MM.1S (cell line): ENCODE measurements at regions not wholly inside any gene's neighbourhood (a gene's known extent, or its start where the extent isn't known, plus 50 kb on each side); places are given as distances from the start of the nearest gene placed in this dataset.

Source experiments
- DNase-seq: peaks from one replicate; pipeline ENCODE4 v3.0.0-alpha.2; 2015
- H2AFZ ChIP-seq: fragments of 300-600 bp; sonication (generic); 2 replicates; pipeline ENCODE4 v1.6.0; 2016; ENCODE audit warnings: antibody characterized with exemption, low read length
- H3F3A ChIP-seq: fragments of 300-600 bp; sonication (generic); 2 replicates; pipeline ENCODE4 v1.6.1; 2016; ENCODE audit warnings: mild to moderate bottlenecking, antibody characterized with exemption, low read length, moderate library complexity, mixed read lengths; ENCODE audit not compliant: insufficient read depth
- H3K27ac ChIP-seq: fragments of 300-600 bp; sonication (generic); 2 replicates; pipeline ENCODE4 v1.5.1; 2016; ENCODE audit warnings: mild to moderate bottlenecking, low read length
- H3K27me3 ChIP-seq: fragments of 300-600 bp; sonication (generic); replicated peaks from 2 replicates; pipeline ENCODE4 v1.6.0; 2016; ENCODE audit warnings: low read length; ENCODE audit not compliant: insufficient read depth
- H3K36me3 ChIP-seq: fragments of 300-600 bp; sonication (generic); replicated peaks from 2 replicates; pipeline ENCODE4 v1.6.1; 2016; ENCODE audit warnings: mild to moderate bottlenecking, low read length, mixed read lengths; ENCODE audit not compliant: insufficient read depth
- H3K4me1 ChIP-seq: fragments of 300-600 bp; sonication (generic); 2 replicates; pipeline ENCODE4 v1.6.1; 2016; ENCODE audit warnings: low read length, mixed read lengths
- H3K4me2 ChIP-seq: fragments of 300-600 bp; sonication (generic); 2 replicates; pipeline ENCODE4 v1.6.0; 2016; ENCODE audit warnings: low read depth, low read length
- H3K4me3 ChIP-seq: fragments of 300-600 bp; sonication (generic); 2 replicates; pipeline ENCODE4 v1.5.1; 2016; ENCODE audit warnings: low read length, mixed read lengths
- H3K79me2 ChIP-seq: fragments of 300-600 bp; sonication (generic); 2 replicates; pipeline ENCODE4 v1.6.1; 2016; ENCODE audit warnings: mixed run types, low read length, mixed read lengths
- H3K9ac ChIP-seq: fragments of 300-600 bp; sonication (generic); 2 replicates; pipeline ENCODE4 v1.6.1; 2016; ENCODE audit warnings: low read length, mixed read lengths
- H3K9me2 ChIP-seq: fragments of 300-600 bp; sonication (generic); replicated peaks from 2 replicates; pipeline ENCODE4 v1.6.1; 2016; ENCODE audit warnings: mild to moderate bottlenecking, low read length, mixed read lengths; ENCODE audit not compliant: insufficient read depth
- H3K9me3 ChIP-seq: fragments of 300-600 bp; sonication (generic); replicated peaks from 2 replicates; pipeline ENCODE4 v1.6.1; 2016; ENCODE audit warnings: mild to moderate bottlenecking, low read length, mixed read lengths; ENCODE audit not compliant: insufficient read depth
- H4K20me1 ChIP-seq: fragments of 300-600 bp; sonication (generic); 2 replicates; pipeline ENCODE4 v1.6.1; 2016; ENCODE audit warnings: mild to moderate bottlenecking, low read length, moderate library complexity, mixed read lengths; ENCODE audit not compliant: insufficient read depth
- EZH2 ChIP-seq: fragments of 300-600 bp; sonication (generic); optimal IDR thresholded peaks from 2 replicates; pipeline ENCODE3; 2017; ENCODE audit warnings: low read depth, mild to moderate bottlenecking, antibody characterized with exemption, low read length, mixed read lengths
- EZH2phosphoT487 ChIP-seq: fragments of 300-600 bp; sonication (generic); IDR thresholded peaks from 2 replicates; pipeline ENCODE4 v1.6.1; 2018; ENCODE audit warnings: antibody characterized with exemption, low read length
- TF ChIP-seq, protein P1 (sequence below): fragments of 300-600 bp; sonication (generic); IDR thresholded peaks from 2 replicates; pipeline ENCODE4 v1.5.1; 2016; ENCODE audit warnings: antibody characterized with exemption, low read length, mixed read lengths

DNA sequence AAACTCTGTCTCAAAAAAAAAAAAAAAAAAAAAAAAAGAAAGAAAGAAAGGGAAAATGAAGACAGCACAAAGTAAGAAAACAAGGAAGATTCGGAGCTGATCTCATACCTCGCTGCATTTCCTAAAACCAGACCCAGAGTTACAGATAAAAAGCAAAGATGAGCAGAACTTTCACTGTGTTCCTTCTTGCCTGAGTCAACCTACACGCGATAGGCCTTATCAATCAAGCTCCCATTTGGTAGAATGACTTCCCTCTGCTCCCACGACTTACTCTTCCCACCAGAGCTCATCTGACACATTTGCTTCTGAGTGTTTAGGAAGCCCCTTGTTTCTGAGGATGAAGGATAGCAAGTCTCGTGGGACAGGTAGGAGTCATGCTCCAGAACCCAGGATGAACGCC, 302.9 kb downstream of the TFAP2A start:
- no peak overlapping the region for H3K9ac ChIP-seq
- no peaks in the 10 kb centered on the region for H3K4me1 ChIP-seq
- no peaks in the 10 kb centered on the region for H3K27me3 ChIP-seq
- DNase-seq: no peak
- H3K4me3 ChIP-seq: no peak overlapping the region
- no peak overlapping the region for H2AFZ ChIP-seq
- no peaks in the 10 kb centered on the region for H3K79me2 ChIP-seq
- TF ChIP-seq EZH2phosphoT487 (no peak), EZH2 (no peak)
- TF ChIP-seq, protein P1, sequence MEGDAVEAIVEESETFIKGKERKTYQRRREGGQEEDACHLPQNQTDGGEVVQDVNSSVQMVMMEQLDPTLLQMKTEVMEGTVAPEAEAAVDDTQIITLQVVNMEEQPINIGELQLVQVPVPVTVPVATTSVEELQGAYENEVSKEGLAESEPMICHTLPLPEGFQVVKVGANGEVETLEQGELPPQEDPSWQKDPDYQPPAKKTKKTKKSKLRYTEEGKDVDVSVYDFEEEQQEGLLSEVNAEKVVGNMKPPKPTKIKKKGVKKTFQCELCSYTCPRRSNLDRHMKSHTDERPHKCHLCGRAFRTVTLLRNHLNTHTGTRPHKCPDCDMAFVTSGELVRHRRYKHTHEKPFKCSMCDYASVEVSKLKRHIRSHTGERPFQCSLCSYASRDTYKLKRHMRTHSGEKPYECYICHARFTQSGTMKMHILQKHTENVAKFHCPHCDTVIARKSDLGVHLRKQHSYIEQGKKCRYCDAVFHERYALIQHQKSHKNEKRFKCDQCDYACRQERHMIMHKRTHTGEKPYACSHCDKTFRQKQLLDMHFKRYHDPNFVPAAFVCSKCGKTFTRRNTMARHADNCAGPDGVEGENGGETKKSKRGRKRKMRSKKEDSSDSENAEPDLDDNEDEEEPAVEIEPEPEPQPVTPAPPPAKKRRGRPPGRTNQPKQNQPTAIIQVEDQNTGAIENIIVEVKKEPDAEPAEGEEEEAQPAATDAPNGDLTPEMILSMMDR: no peak
- no peaks in the 10 kb centered on the region for H3F3A ChIP-seq
- no peaks in the 10 kb centered on the region for H3K9me3 ChIP-seq
- H3K9me2 ChIP-seq: no peaks in the 10 kb centered on the region
- H4K20me1 ChIP-seq: no peaks in the 10 kb centered on the region
- no peaks in the 10 kb centered on the region for H3K36me3 ChIP-seq
- no peak overlapping the region for H3K4me2 ChIP-seq
- H3K27ac ChIP-seq: no peak overlapping the region

DNA sequence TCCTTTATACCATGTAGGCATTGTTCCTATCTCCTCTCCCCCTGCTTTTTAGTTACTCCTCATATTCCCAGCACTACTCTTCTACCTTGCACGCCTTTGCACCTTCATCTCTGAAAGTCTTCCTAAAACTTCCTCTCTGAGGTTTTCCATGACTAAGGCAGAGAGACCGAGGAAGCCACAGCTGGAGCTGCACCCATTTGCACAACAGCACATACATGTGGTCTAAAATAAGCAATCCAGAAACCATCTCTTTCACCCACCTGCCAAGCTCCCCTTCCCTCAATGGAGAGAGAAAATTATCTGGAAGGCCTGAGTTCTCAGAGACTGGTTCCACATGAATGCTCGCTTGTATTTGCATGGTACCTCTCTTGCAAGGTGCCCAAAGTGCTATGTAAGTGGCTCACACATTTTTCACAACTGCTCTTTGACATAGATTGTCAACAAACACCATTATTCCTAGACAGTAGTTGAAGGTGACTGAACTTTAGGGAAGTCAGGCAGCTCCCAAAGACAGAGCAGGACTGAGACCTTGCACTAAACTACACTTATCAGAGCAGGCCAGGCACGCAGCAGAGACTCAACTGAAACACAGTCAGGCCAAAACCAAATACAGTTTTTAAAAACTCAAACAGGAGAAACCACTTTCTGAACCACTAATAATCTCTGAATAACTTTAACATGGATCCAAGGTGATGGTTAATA, 313.2 kb downstream of the TFAP2A start:
- TF ChIP-seq, protein P1: no peak
- TF ChIP-seq EZH2 (no peak), EZH2phosphoT487 (no peak)
- no peaks in the 10 kb centered on the region for H3F3A ChIP-seq
- no peaks in the 10 kb centered on the region for H3K9me3 ChIP-seq
- DNase-seq: no peak
- H4K20me1 ChIP-seq: no peaks in the 10 kb centered on the region
- H3K9me2 ChIP-seq: no peaks in the 10 kb centered on the region
- no peaks in the 10 kb centered on the region for H3K36me3 ChIP-seq
- H3K79me2 ChIP-seq: no peaks in the 10 kb centered on the region
- H3K4me3 ChIP-seq: no peak overlapping the region
- H3K27me3 ChIP-seq: no peaks in the 10 kb centered on the region
- no peaks in the 10 kb centered on the region for H3K4me1 ChIP-seq
- no peak overlapping the region for H2AFZ ChIP-seq
- no peak overlapping the region for H3K4me2 ChIP-seq
- H3K27ac ChIP-seq: no peak overlapping the region
- no peak overlapping the region for H3K9ac ChIP-seq

DNA sequence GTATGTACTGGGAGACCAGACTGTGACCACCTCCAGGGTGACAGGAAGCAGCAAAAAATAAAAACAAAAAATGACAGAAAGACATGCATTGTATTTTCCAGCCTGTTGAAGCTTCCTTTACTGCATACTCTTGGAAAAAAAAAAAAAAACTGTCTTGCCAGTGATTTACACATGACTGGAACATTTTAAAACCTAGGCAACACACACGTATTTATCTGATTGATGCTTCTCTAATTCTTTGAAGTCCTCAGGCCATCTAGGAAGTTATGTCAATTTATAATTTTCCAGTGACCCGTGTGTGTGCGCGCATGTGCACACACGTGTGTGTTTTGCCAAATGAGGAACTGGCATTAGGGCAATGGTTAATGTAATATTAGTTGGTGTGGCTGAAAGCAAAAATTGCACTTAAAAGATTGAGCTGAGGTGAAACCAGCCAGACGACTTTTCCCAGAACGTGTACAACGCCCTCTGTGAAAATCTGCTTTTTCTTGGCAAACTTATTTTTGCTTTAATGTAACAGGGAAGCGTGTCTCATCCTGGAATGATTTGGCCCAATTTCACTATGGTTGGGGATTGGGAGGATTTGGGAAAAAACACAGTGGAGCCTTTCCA, 315.2 kb downstream of the TFAP2A start:
- no peak overlapping the region for H2AFZ ChIP-seq
- no peaks in the 10 kb centered on the region for H3K4me1 ChIP-seq
- H4K20me1 ChIP-seq: no peaks in the 10 kb centered on the region
- H3K9ac ChIP-seq: no peak overlapping the region
- no peaks in the 10 kb centered on the region for H3K27me3 ChIP-seq
- H3K9me3 ChIP-seq: no peaks in the 10 kb centered on the region
- no peaks in the 10 kb centered on the region for H3K79me2 ChIP-seq
- no peak overlapping the region for H3K27ac ChIP-seq
- no peaks in the 10 kb centered on the region for H3K9me2 ChIP-seq
- H3K4me2 ChIP-seq: no peak overlapping the region
- no peak overlapping the region for H3K4me3 ChIP-seq
- DNase-seq: no peak
- H3K36me3 ChIP-seq: no peaks in the 10 kb centered on the region
- H3F3A ChIP-seq: no peaks in the 10 kb centered on the region
- TF ChIP-seq, protein P1: no peak
- TF ChIP-seq EZH2 (no peak), EZH2phosphoT487 (no peak)
